ENCODE measurements at regions not wholly inside any gene's neighbourhood (a gene's known extent, or its start where the extent isn't known, plus 50 kb on each side); places are given as distances from the start of the nearest gene placed in this dataset.

- TF ChIP-seq CTCF (IDR thresholded peaks at IDR 0.05): no peak
- TF ChIP-seq POLR2A (IDR thresholded peaks at IDR 0.05): no peak
Measured at GRCh38 chr2:13035866-13036265, 319.1 kb downstream of the TRIB2 start.

Measured in heart left ventricle (tissue), 13 donors.